ENCODE measurements at regions not wholly inside any gene's neighbourhood (a gene's known extent, or its start where the extent isn't known, plus 50 kb on each side); places are given as distances from the start of the nearest gene placed in this dataset.

GRCh38 chr3:18044191-18044590 lies 301.8 kb upstream of the TBC1D5 start:
- Histone ChIP-seq H3K4me2 (ENCODE audit: insufficient read depth, insufficient read length, low read length) (no peak overlapping the region), H2BK120ac (ENCODE audit: low read depth, low read length, poor library complexity, severe bottlenecking) (no peak overlapping the region), H2BK20ac (ENCODE audit: low read depth, low read length, poor library complexity, severe bottlenecking) (no peak overlapping the region), H4K20me1 (ENCODE audit: control insufficient read depth, insufficient read depth, insufficient read length) (no peaks in the 10 kb centered on the region), H3K23ac (ENCODE audit: insufficient read length, low read depth, low read length) (no peak overlapping the region), H3K23me2 (ENCODE audit: insufficient read length, low read depth, low read length, poor library complexity, severe bottlenecking) (no peaks in the 10 kb centered on the region), H3K56ac (ENCODE audit: insufficient read length, low read depth, low read length) (no peak overlapping the region), H3K27ac (ENCODE audit: insufficient read length, low read depth, low read length) (no peak overlapping the region), H2BK12ac (ENCODE audit: insufficient read length, low read depth, low read length) (no peak overlapping the region), H3K9ac (ENCODE audit: extremely low read depth, insufficient read length, low read length) (no peak overlapping the region), H4K5ac (ENCODE audit: insufficient read length, low read depth, low read length) (no peak overlapping the region), H4K8ac (replicated peaks; ENCODE audit: insufficient read length, low read depth, low read length) (no peak overlapping the region), H3K79me2 (ENCODE audit: insufficient read depth, low read length) (no peaks in the 10 kb centered on the region), H2AFZ (ENCODE audit: low read length) (no peak overlapping the region), H3K18ac (ENCODE audit: insufficient read length, low read depth, low read length) (no peak overlapping the region), H2BK5ac (ENCODE audit: insufficient read length, low read length) (no peak overlapping the region), H3K4ac (ENCODE audit: low read depth, low read length) (no peak overlapping the region), H4K91ac (ENCODE audit: insufficient read length, low read depth, low read length) (no peak overlapping the region), H3K4me1 (ENCODE audit: insufficient read depth, low read length) (no peaks in the 10 kb centered on the region), H2AK5ac (ENCODE audit: insufficient read length, low read length) (no peak overlapping the region), H2BK15ac (ENCODE audit: low read depth, low read length) (no peak overlapping the region), H3K27me3 (ENCODE audit: insufficient read depth, low read length) (no peaks in the 10 kb centered on the region), H3T11ph (ENCODE audit: low read length) (no peak overlapping the region), H3K9me3 (ENCODE audit: control insufficient read depth, low read depth, low read length) (no peaks in the 10 kb centered on the region), H3K14ac (ENCODE audit: insufficient read depth, low read length) (no peak overlapping the region), H3K79me1 (ENCODE audit: insufficient read depth, low read depth, low read length, poor library complexity, severe bottlenecking) (no peaks in the 10 kb centered on the region)
- H3K36me3 Mint-ChIP-seq (ENCODE audit: insufficient read depth in 1 of 3, low read depth in 3 of 3): peaks cover 0 to 8% (median 0%) of the 10 kb centered on the region in 3 experiments; a peak in 2 of 7 replicates
- no peaks in the 10 kb centered on the region for H3K27me3 Mint-ChIP-seq (ENCODE audit: low read depth)
- no peaks in the 10 kb centered on the region for H3K4me1 Mint-ChIP-seq
- TF ChIP-seq CTCF (conservative IDR thresholded peaks at IDR 0.05): no peak
- H3K9me3 Mint-ChIP-seq: no peaks in the 10 kb centered on the region
- no peak overlapping the region for H3K27ac Mint-ChIP-seq
- WGBS (ENCODE audit: extremely low coverage, insufficient read length, low lambda C conversion rate): no CpG with 5 or more reads among the region's 2 CpGs
- no peak overlapping the region for H3K4me3 Mint-ChIP-seq
- no peak for DNase-seq
